CD4-positive, CD25-positive, alpha-beta regulatory T cell (primary cell): ENCODE measurements at regions not wholly inside any gene's neighbourhood (a gene's known extent, or its start where the extent isn't known, plus 50 kb on each side); places are given as distances from the start of the nearest gene placed in this dataset.
"Not testable (repeated sequence)": the region's sequence is repeated elsewhere in the genome, so short reads cannot be mapped to it uniquely, and the experiment has no call there.

Experiments
- ATAC-seq, 2 donors: fragments of 150-1000 bp; cut with Tn5 transposase; one replicate each; pipeline ENCODE4 v1.10.0; 2021; ENCODE audit warnings: low read depth in 2 of 2, moderate number of reproducible peaks in 2 of 2, moderate library complexity in 1 of 2
- DNase-seq, 3 donors: peaks; one replicate each; pipeline versions ENCODE4 v3.0.0 to v3.0.0-alpha.2; 2012 to 2022; ENCODE audit warnings: mixed read lengths in 1 of 3
- H3K27ac ChIP-seq: one replicate; pipeline ENCODE4 v1.7.0; 2013; ENCODE audit warnings: mild to moderate bottlenecking, low read length; ENCODE audit not compliant: insufficient read depth, poor library complexity, severe bottlenecking
- H3K27me3 ChIP-seq: one replicate; pipeline ENCODE4 v1.7.0; 2013; ENCODE audit warnings: low read length; ENCODE audit not compliant: control insufficient read depth, insufficient read depth
- H3K36me3 ChIP-seq: one replicate; pipeline ENCODE4 v1.7.0; 2013; ENCODE audit warnings: mild to moderate bottlenecking, low read length, moderate library complexity; ENCODE audit not compliant: control insufficient read depth, insufficient read depth
- H3K4me1 ChIP-seq: 2 replicates; pipeline ENCODE4 v1.7.0; 2013; ENCODE audit warnings: mild to moderate bottlenecking, low read length; ENCODE audit not compliant: insufficient read depth, control insufficient read depth, poor library complexity, severe bottlenecking
- H3K4me3 ChIP-seq: one replicate; pipeline ENCODE4 v1.7.0; 2013; ENCODE audit warnings: low read depth, mild to moderate bottlenecking, low read length, moderate library complexity
- H3K9me3 ChIP-seq, 2 experiments: 1 replicate in 1 of 2; 2 replicates in 1 of 2; pipeline ENCODE4 v1.7.0; 2013; ENCODE audit warnings: low read length in 2 of 2, mild to moderate bottlenecking in 1 of 2, moderate library complexity in 1 of 2; ENCODE audit not compliant: control insufficient read depth in 2 of 2
- H3K27ac Mint-ChIP-seq, 3 donors: one replicate each; pipeline ENCODE4 v1.8.0; 2020 to 2022; ENCODE audit warnings: mild to moderate bottlenecking in 3 of 3, mixed read lengths in 3 of 3, moderate library complexity in 2 of 3
- H3K27me3 Mint-ChIP-seq: one replicate; pipeline ENCODE4 v1.8.0; 2022; ENCODE audit warnings: mild to moderate bottlenecking, mixed read lengths
- H3K36me3 Mint-ChIP-seq: one replicate; pipeline ENCODE4 v1.8.0; 2020; ENCODE audit warnings: mixed read lengths
- H3K4me1 Mint-ChIP-seq, 4 donors: one replicate each; pipeline ENCODE4 v1.8.0; 2020 to 2022; ENCODE audit warnings: mixed read lengths in 4 of 4, mild to moderate bottlenecking in 1 of 4
- H3K4me3 Mint-ChIP-seq, 4 donors: one replicate each; pipeline ENCODE4 v1.8.0; 2020 to 2022; ENCODE audit warnings: mild to moderate bottlenecking in 4 of 4, mixed read lengths in 4 of 4, moderate library complexity in 3 of 4
- H3K9me3 Mint-ChIP-seq, 7 donors: one replicate each; pipeline ENCODE4 v1.8.0; 2020 to 2022; ENCODE audit warnings: mixed read lengths in 7 of 7, mild to moderate bottlenecking in 3 of 7, moderate library complexity in 2 of 7

GRCh38 chr7:73147681-73148080 lies 61.8 kb upstream of the SPDYE9 start:
- H3K27me3 ChIP-seq, H3K9me3 Mint-ChIP-seq, DNase-seq, H3K27ac Mint-ChIP-seq, H3K4me3 Mint-ChIP-seq, H3K4me1 Mint-ChIP-seq, H3K27ac ChIP-seq, H3K36me3 ChIP-seq, H3K27me3 Mint-ChIP-seq, H3K36me3 Mint-ChIP-seq, ATAC-seq, H3K4me1 ChIP-seq, H3K9me3 ChIP-seq, H3K4me3 ChIP-seq: not testable (repeated sequence)

- not testable (repeated sequence) for DNase-seq, H3K36me3 ChIP-seq
These were observed 58.2 kb upstream of the SPDYE9 start for GRCh38 chr7:73143993-73144392.

GRCh38 chr7:73137922-73138321 lies 52.1 kb upstream of the SPDYE9 start:
- H3K36me3 ChIP-seq, H3K27ac ChIP-seq, H3K36me3 Mint-ChIP-seq, H3K4me1 Mint-ChIP-seq, H3K27ac Mint-ChIP-seq, H3K27me3 Mint-ChIP-seq, H3K9me3 ChIP-seq, ATAC-seq, DNase-seq, H3K4me1 ChIP-seq, H3K9me3 Mint-ChIP-seq, H3K4me3 Mint-ChIP-seq, H3K4me3 ChIP-seq, H3K27me3 ChIP-seq: not testable (repeated sequence)

More at GRCh38 chr7:73143993-73144392, 58.2 kb upstream of the SPDYE9 start:
- not testable (repeated sequence) for H3K27me3 Mint-ChIP-seq, H3K4me3 Mint-ChIP-seq, H3K4me3 ChIP-seq, ATAC-seq, H3K9me3 ChIP-seq, H3K27ac ChIP-seq, H3K9me3 Mint-ChIP-seq, H3K27me3 ChIP-seq, H3K4me1 ChIP-seq, H3K4me1 Mint-ChIP-seq, H3K36me3 Mint-ChIP-seq, H3K27ac Mint-ChIP-seq
